ENCODE measurements at regions not wholly inside any gene's neighbourhood (a gene's known extent, or its start where the extent isn't known, plus 50 kb on each side); places are given as distances from the start of the nearest gene placed in this dataset.

DNA sequence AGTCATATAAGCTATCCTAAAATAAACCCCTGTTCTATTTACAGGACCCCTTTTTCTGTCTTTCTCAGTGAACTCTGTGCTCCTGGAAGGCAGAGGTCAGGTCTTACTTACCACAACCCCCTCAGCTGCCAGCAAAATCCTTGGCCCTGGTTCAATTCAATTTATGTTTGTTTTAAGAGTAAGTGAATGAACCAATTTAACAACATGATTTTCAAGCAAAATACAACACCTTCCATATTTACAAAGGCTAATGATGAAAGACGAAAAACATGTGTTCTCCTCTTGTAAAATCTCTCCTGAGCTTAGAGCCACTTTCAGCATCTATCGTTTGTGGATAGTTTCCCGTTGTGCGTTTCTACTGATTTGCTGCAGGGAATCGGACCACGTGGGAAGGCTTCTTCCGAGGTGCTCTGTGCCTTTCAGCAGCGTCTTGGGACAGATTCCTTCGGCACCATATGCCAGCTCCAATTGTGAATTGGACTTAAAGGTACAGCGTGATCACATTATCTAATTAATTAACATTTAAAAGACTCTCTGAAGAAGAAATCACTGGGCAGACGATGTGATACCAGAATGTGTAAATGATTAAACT is 411.7 kb downstream of the IRS2 start:
- TF ChIP-seq, protein P1, sequence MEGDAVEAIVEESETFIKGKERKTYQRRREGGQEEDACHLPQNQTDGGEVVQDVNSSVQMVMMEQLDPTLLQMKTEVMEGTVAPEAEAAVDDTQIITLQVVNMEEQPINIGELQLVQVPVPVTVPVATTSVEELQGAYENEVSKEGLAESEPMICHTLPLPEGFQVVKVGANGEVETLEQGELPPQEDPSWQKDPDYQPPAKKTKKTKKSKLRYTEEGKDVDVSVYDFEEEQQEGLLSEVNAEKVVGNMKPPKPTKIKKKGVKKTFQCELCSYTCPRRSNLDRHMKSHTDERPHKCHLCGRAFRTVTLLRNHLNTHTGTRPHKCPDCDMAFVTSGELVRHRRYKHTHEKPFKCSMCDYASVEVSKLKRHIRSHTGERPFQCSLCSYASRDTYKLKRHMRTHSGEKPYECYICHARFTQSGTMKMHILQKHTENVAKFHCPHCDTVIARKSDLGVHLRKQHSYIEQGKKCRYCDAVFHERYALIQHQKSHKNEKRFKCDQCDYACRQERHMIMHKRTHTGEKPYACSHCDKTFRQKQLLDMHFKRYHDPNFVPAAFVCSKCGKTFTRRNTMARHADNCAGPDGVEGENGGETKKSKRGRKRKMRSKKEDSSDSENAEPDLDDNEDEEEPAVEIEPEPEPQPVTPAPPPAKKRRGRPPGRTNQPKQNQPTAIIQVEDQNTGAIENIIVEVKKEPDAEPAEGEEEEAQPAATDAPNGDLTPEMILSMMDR (conservative IDR thresholded peaks at IDR 0.05; ENCODE audit: low read depth, low read length), result no peak
- no peak for TF ChIP-seq EZH2 (IDR thresholded peaks at IDR 0.05; ENCODE audit: low read length, unreplicated experiment)
- TF ChIP-seq EZH2phosphoT487 (IDR thresholded peaks at IDR 0.05; ENCODE audit: borderline replicate concordance, low read length), result no peak

Measured in PC-3 (cell line).